Cardiac fibroblast (primary cell): ENCODE measurements at regions not wholly inside any gene's neighbourhood (a gene's known extent, or its start where the extent isn't known, plus 50 kb on each side); places are given as distances from the start of the nearest gene placed in this dataset.

Source experiments
- DNase-seq, 2 donors: peaks; one replicate each; pipeline versions ENCODE4 v3.0.0 to v3.0.0-alpha.2; 2010; ENCODE audit warnings: low read depth in 2 of 2
- H3K4me3 ChIP-seq, 2 donors: replicated peaks in 1 of 2; 1 replicate in 1 of 2; 2 replicates in 1 of 2; pipeline ENCODE4 v1.5.1; 2011; ENCODE audit warnings: low read depth in 2 of 2, low read length in 2 of 2, mild to moderate bottlenecking in 2 of 2, moderate library complexity in 1 of 2
- TF ChIP-seq, protein P1 (sequence below): IDR thresholded peaks from one replicate; pipeline ENCODE4 v1.5.1; 2011; ENCODE audit warnings: low read depth, mild to moderate bottlenecking, low read length, inconsistent platforms

DNA sequence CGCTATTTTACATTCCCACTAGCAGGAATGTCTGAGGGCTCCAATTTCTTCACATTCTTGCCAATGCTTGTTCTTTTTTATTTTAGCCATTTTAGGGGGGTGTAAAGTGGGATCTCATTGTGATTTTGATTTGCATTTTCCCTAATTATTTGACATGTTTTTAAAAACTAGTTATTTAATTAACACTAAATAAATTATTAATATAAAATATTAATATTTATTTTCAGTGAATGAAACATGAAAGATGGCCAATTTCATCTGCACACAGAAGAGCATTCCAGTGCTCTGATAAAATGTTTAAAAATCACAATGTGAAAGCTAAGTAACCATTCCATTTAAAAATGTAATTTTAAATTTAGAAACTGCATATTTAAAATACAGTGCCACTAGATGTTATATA lies 322.2 kb upstream of the ZNF521 start:
- H3K4me3 ChIP-seq = no peak overlapping the region
- DNase-seq = no peak
- TF ChIP-seq, protein P1, sequence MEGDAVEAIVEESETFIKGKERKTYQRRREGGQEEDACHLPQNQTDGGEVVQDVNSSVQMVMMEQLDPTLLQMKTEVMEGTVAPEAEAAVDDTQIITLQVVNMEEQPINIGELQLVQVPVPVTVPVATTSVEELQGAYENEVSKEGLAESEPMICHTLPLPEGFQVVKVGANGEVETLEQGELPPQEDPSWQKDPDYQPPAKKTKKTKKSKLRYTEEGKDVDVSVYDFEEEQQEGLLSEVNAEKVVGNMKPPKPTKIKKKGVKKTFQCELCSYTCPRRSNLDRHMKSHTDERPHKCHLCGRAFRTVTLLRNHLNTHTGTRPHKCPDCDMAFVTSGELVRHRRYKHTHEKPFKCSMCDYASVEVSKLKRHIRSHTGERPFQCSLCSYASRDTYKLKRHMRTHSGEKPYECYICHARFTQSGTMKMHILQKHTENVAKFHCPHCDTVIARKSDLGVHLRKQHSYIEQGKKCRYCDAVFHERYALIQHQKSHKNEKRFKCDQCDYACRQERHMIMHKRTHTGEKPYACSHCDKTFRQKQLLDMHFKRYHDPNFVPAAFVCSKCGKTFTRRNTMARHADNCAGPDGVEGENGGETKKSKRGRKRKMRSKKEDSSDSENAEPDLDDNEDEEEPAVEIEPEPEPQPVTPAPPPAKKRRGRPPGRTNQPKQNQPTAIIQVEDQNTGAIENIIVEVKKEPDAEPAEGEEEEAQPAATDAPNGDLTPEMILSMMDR = no peak

DNA sequence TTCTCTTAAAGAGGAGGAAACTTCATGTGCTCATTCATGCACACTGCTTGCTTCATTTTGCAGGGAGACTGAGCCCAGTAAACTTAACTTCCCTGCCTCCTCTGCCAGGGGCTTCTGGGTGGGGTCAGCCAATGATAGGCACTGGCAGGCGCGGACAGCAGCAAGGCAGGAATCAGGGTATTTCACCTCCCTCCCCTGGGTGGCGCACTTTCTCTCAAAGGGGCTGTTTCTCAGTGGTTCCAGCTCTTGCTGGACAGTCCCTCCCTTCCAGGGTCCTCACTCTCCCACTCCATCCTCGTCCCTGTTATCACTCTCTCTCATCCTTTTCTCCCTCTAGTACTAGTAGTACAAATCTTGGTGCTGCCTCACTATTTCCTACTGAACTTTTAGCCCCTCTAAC lies 320.5 kb upstream of the ZNF521 start:
- no peak for DNase-seq
- TF ChIP-seq, protein P1 = no peak
- H3K4me3 ChIP-seq = no peak overlapping the region

DNA sequence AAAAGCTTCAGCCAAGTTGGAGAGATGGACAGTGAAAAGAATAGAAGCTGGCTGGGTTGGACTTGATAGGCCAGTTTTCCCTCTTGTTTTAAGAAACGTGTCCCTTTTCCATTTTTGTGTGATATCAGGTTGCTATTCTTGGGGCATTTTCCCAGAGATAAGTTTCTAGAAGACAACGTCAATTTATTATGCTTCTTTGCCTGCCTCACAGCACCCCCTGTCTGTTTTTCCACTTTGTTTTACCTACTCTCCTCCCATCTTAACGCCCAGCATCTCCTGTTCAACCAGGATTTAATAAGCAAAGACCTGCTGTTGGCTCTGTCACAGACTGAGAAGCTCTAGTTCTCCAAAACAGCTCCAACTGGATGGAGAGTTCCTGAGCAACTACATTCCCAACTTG lies 317.8 kb upstream of the ZNF521 start:
- no peak overlapping the region for H3K4me3 ChIP-seq
- DNase-seq = peak in 1 of 2 donors; percentile 12
- TF ChIP-seq, protein P1 = no peak

DNA sequence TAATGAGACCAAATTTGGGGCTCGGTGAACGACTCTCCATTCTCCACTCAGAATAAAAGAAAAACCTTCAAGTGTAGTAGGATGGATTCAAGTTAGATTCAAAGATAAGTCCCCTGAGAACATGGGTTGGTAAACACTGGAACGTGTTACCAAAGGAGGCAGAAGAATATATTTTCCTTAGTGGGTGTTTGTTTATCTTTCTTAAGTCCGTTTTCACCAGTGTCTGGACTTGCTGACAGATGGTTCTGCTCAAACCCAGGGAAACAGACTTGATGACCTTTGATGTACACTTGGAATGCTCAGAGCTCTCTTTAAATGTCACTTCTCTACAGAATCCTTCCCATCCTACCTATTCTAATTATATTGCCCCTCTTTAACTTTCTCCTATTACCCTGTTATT lies 310.3 kb upstream of the ZNF521 start:
- TF ChIP-seq, protein P1 = no peak
- no peak for DNase-seq
- H3K4me3 ChIP-seq = no peak overlapping the region

DNA sequence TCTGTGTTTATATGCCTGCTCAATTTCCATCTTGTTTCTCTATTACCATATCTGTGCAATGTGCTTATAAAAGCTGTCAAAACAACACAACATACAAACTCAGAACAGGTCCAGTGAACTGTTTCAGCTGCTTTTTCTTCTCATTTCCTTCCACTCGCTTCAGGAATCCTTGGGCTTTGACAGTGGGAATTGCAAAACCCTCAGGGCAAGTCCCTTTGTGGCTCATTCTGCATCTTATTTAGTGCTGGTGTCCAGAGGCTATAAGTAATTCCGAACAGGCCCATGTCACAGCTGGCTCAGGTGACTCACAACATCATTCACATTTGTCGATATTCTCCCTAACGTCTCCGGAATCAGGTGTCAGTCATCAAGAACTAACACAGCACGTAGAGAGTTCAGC lies 309.9 kb upstream of the ZNF521 start:
- TF ChIP-seq, protein P1 = no peak
- no peak overlapping the region for H3K4me3 ChIP-seq
- DNase-seq = no peak

DNA sequence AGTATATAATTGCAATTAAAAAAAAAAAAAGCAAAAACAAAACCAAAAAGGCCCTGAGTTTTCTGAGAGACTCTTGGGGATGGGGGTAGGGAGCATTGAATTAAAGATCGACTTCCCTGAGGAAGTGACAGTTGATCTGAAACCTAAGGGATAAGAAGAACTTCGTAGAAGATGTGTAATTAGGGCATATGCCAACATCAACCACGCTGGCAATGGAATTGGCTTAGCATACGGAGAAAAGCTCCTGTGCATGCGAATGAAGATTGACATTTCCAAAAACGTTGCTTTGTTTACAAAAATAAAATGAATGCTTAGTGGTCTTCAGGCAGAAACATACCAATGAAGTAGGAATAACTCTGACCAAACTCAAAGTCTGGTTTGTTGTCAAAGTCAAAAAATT lies 307.6 kb upstream of the ZNF521 start:
- no peak for DNase-seq
- TF ChIP-seq, protein P1 = no peak
- H3K4me3 ChIP-seq = no peak overlapping the region

DNA sequence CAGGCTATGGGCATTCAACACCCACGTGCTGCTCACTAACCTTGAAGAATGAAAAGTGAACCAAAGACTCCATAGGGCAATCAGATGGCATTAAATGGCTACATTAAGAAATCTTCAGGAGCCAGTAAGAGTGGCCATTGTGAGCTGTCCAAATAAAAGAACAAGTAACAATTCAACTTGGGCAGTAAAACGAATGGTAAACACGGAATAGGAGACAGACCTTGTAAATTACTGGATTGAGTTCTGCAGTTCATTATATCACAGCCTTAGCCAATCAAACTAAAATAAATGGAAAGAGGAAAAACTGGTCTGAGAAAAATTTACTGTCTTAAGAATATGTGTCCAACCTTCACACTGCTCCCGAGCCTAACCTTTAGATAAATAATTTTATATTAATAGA lies 306.5 kb upstream of the ZNF521 start:
- H3K4me3 ChIP-seq = no peak overlapping the region
- TF ChIP-seq, protein P1 = no peak
- no peak for DNase-seq
